HepG2 (cell line): ENCODE measurements at regions not wholly inside any gene's neighbourhood (a gene's known extent, or its start where the extent isn't known, plus 50 kb on each side); places are given as distances from the start of the nearest gene placed in this dataset.
"Not testable (repeated sequence)": the region's sequence is repeated elsewhere in the genome, so short reads cannot be mapped to it uniquely, and the experiment has no call there.

Source experiments
- ATAC-seq: fragments of 200-7000 bp; cut with Tn5 transposase; 3 replicates; pipeline ENCODE4 v1.9.1; 2020; ENCODE audit warnings: mild to moderate bottlenecking, moderate library complexity
- BruUV-seq: library from RNA; stranded (reverse); fragments of 400-500 nt; replicated peaks from 2 replicates; lab custom pipeline; 2021; lab: Mats Ljungman, UMichigan
- CTCF ChIA-PET: fragments of 300-600 bp; formaldehyde crosslinking; extraction: SDS; loops from one replicate; lab custom pipeline; 2021; ENCODE audit warnings: low total read pairs, inconsistent platforms, low intra/inter-chr PET ratio; lab: Yijun Ruan, JAX
- POLR2A ChIA-PET: fragments of 350-600 bp; sonication (Branson Sonifier 250); formaldehyde crosslinking; loops from one replicate; lab custom pipeline; 2020; ENCODE audit warnings: antibody characterized with exemption, inconsistent platforms; lab: Yijun Ruan, JAX
- DNase-seq: peaks from one replicate; pipeline ENCODE4 v3.0.0-alpha.2; 2015; ENCODE audit warnings: low spot score
- FAIRE-seq: peaks from 3 replicates; lab custom pipeline; 2011; peaks lifted over from hg19 to GRCh38; lab: Jason Lieb, UNC
- H2AFZ ChIP-seq: one replicate; pipeline ENCODE4 v1.6.1; 2011; ENCODE audit warnings: low read length, inconsistent platforms
- H3K27ac ChIP-seq: fragments of 300-600 bp; 3 replicates; pipeline ENCODE4 v1.8.0; 2011; ENCODE audit warnings: mixed run types, mild to moderate bottlenecking, mixed read lengths, low read length, inconsistent platforms; ENCODE audit not compliant: insufficient read depth; ENCODE audit errors: extremely low read length
- H3K27me3 ChIP-seq, 2 experiments: fragments of 200-600 bp in 1 of 2; 2 replicates in 1 of 2; 3 replicates in 1 of 2; pipeline versions ENCODE4 v1.6.0 to v1.8.0; 2011; ENCODE audit warnings: low read length in 2 of 2, mild to moderate bottlenecking in 2 of 2, moderate library complexity in 2 of 2, inconsistent platforms in 1 of 2; ENCODE audit not compliant: insufficient read depth in 2 of 2, control insufficient read depth in 1 of 2
- H3K36me3 ChIP-seq, 2 experiments: fragments of 200-600 bp in 1 of 2; replicated peaks in 1 of 2; 2 replicates in 1 of 2; 3 replicates in 1 of 2; pipeline versions ENCODE4 v1.5.1 to v1.8.0; 2011; ENCODE audit warnings: low read length in 2 of 2, inconsistent platforms in 1 of 2; ENCODE audit not compliant: insufficient read depth in 2 of 2, control insufficient read depth in 1 of 2
- H3K4me1 ChIP-seq: 2 replicates; pipeline ENCODE4 v1.5.1; 2012; ENCODE audit warnings: low read length, inconsistent platforms; ENCODE audit not compliant: insufficient read depth
- H3K4me2 ChIP-seq: 2 replicates; pipeline ENCODE4 v1.6.0; 2011; ENCODE audit warnings: low read depth, low read length, inconsistent platforms
- H3K4me3 ChIP-seq, 3 experiments: fragments of 200-600 bp in 1 of 3; sonication (generic), shearing (Covaris generic) in 1 of 3; replicated peaks in 1 of 3; 2 replicates each; pipeline ENCODE4 v1.5.1; 2011 to 2016; ENCODE audit warnings: low read length in 3 of 3, inconsistent platforms in 2 of 3, low read depth in 2 of 3, mild to moderate bottlenecking in 2 of 3, control low read depth in 1 of 3, mixed read lengths in 1 of 3; ENCODE audit not compliant: insufficient read depth in 1 of 3
- H3K79me2 ChIP-seq: one replicate; pipeline ENCODE4 v1.6.1; 2011; ENCODE audit warnings: low read length, inconsistent platforms; ENCODE audit not compliant: insufficient read depth
- H3K9ac ChIP-seq: 2 replicates; pipeline ENCODE4 v1.6.0; 2011; ENCODE audit warnings: mild to moderate bottlenecking, low read depth, low read length, inconsistent platforms; ENCODE audit not compliant: insufficient read depth
- H3K9me3 ChIP-seq: 2 replicates; pipeline ENCODE4 v1.5.1; 2012; ENCODE audit warnings: mild to moderate bottlenecking, low read length
- H4K20me1 ChIP-seq: 2 replicates; pipeline ENCODE4 v1.6.0; 2011; ENCODE audit warnings: inconsistent platforms, mild to moderate bottlenecking, low read length, moderate library complexity; ENCODE audit not compliant: insufficient read depth
- ASH2L ChIP-seq: fragments of 300-600, 200-600 bp; sonication (generic); IDR thresholded peaks from 2 replicates; pipeline ENCODE4 v1.7.0; 2017; ENCODE audit warnings: low read depth, mild to moderate bottlenecking, moderate library complexity, mixed read lengths, low read length; ENCODE audit not compliant: insufficient read length
- ATF7 ChIP-seq, 2 experiments: fragments of 450-650 bp in 1 of 2; sonication (generic) in 1 of 2; formaldehyde crosslinking in 1 of 2; IDR thresholded peaks; 2 replicates each; pipeline versions ENCODE4 v1.4.0 to v1.6.1; 2016 to 2020; ENCODE audit warnings: antibody characterized with exemption in 1 of 2, mild to moderate bottlenecking in 1 of 2, missing genetic modification reagents in 1 of 2
- EHMT2 ChIP-seq: fragments of 200-600 bp; sonication (generic); IDR thresholded peaks from 2 replicates; pipeline ENCODE4 v1.7.0; 2017; ENCODE audit warnings: antibody characterized with exemption, low read depth, low read length, borderline replicate concordance
- FOSL2 ChIP-seq: sonication (generic); formaldehyde crosslinking; IDR thresholded peaks from 2 replicates; pipeline ENCODE4 v1.4.0; 2020; ENCODE audit warnings: missing genetic modification reagents
- MTA3 ChIP-seq: sonication (generic); formaldehyde crosslinking; IDR thresholded peaks from 2 replicates; pipeline ENCODE4 v1.4.0; 2020; ENCODE audit warnings: missing genetic modification reagents
- TFE3 ChIP-seq: IDR thresholded peaks from 2 replicates; pipeline ENCODE4 v1.6.1; 2016
- WGBS: methylation state at CpG from one replicate; pipeline ENCODE4 v1.1.6; 2017; ENCODE audit warnings: low lambda C conversion rate; 5-methylcytosine and 5-hydroxymethylcytosine counted together
- in situ Hi-C: cut with HindIII; loops from 2 replicates; pipeline ENCODE4 v1.10.0; 2017; ENCODE audit warnings: low pct_unique_long_range_greater_than_20kb; ENCODE audit not compliant: extremely low pct_ligation_motif_present
- intact Hi-C: fragments of 100-400 bp; cut with micrococcal nuclease; formaldehyde crosslinking; loops from one replicate; pipeline ENCODE4 v1.10.0; 2022; ENCODE audit not compliant: unreplicated experiment

- no peak for FAIRE-seq
- POLR2A ChIA-PET: no interaction called here
These were observed 134.4 kb upstream of the FAM3C start for GRCh38 chr7:121530227-121531174.

GRCh38 chr7:121529003-121529402 is 132.9 kb upstream of the FAM3C start:
- CTCF ChIA-PET: no interaction called here
- no TSS peak for BruUV-seq
- Histone ChIP-seq H3K27me3 (no peaks in the 10 kb centered on the region), H3K27ac (no peak overlapping the region), H3K4me3 (no peak overlapping the region), H3K9me3 (no peaks in the 10 kb centered on the region), H4K20me1 (no peaks in the 10 kb centered on the region), H3K9ac (no peak overlapping the region), H3K4me1 (no peaks in the 10 kb centered on the region), H3K36me3 (no peaks in the 10 kb centered on the region), H3K4me2 (no peak overlapping the region), H2AFZ (no peak overlapping the region), H3K79me2 (no peaks in the 10 kb centered on the region)
- POLR2A ChIA-PET: no interaction called here
- DNase-seq (no peak), FAIRE-seq (no peak), ATAC-seq (no peak)
- TF ChIP-seq ASH2L (no peak), TFE3 (CRISPR knock-in tag) (no peak), EHMT2 (no peak)
- WGBS: 3% methylated on average over 3 of the region's 3 CpGs
- in situ Hi-C loops: no loop called here
- intact Hi-C loops: no loop called here

More at GRCh38 chr7:121530227-121531174, 134.4 kb upstream of the FAM3C start:
- TF ChIP-seq ATF7 (IDR thresholded peaks at IDR 0.05) (no peak), ATF7 (CRISPR knock-in tag; IDR thresholded peaks at IDR 0.05) (no peak), MTA3 (CRISPR knock-in tag) (no peak), FOSL2 (CRISPR knock-in tag) (0 out of 2 replicates have a peak, but pooled peaks have one; percentile 11)
- no peak overlapping the region for H3K27ac ChIP-seq
- H4K20me1 ChIP-seq: no peaks in the 10 kb centered on the region
- no peaks in the 10 kb centered on the region for H3K4me1 ChIP-seq
- DNase-seq (no peak), ATAC-seq (peak; percentile 63; the same call in 2 of the 3 replicates)
- in situ Hi-C loops: no loop called here
- H3K79me2 ChIP-seq: no peaks in the 10 kb centered on the region
- no peaks in the 10 kb centered on the region for H3K36me3 ChIP-seq
- no peak overlapping the region for H3K4me3 ChIP-seq
- intact Hi-C loops: no loop called here
- CTCF ChIA-PET: no interaction called here
- H3K27me3 ChIP-seq: no peaks in the 10 kb centered on the region
- H3K9me3 ChIP-seq: no peaks in the 10 kb centered on the region
- H3K9ac ChIP-seq: no peak overlapping the region
- H3K4me2 ChIP-seq: no peak overlapping the region
- H2AFZ ChIP-seq: no peak overlapping the region
- no TSS peak for BruUV-seq
- 0% methylated on average over 4 of the region's 4 CpGs for WGBS

GRCh38 chr7:121526210-121526609 is 130.1 kb upstream of the FAM3C start:
- ATAC-seq, H3K9me3 ChIP-seq, FAIRE-seq, H3K36me3 ChIP-seq, H2AFZ ChIP-seq, H3K4me2 ChIP-seq, H3K9ac ChIP-seq, CTCF ChIA-PET, H3K27ac ChIP-seq, intact Hi-C loops, H3K4me1 ChIP-seq, DNase-seq, H3K27me3 ChIP-seq, H3K4me3 ChIP-seq, in situ Hi-C loops, POLR2A ChIA-PET, BruUV-seq, H3K79me2 ChIP-seq, H4K20me1 ChIP-seq: not testable (repeated sequence)
- WGBS: 1% methylated on average over 3 of the region's 3 CpGs
